ENCODE measurements at regions not wholly inside any gene's neighbourhood (a gene's known extent, or its start where the extent isn't known, plus 50 kb on each side); places are given as distances from the start of the nearest gene placed in this dataset.

GRCh38 chr5:90153031-90153430 is 256.5 kb downstream of the CETN3 start:
- H3K36me3 ChIP-seq (ENCODE audit: control insufficient read depth in 2 of 2, extremely low read depth in 1 of 2, insufficient read depth in 2 of 2, low read length in 2 of 2): no peaks in the 10 kb centered on the region
- intact Hi-C loops (cut with micrococcal nuclease): no loop called here
- dilution Hi-C loops (cut with MboI; ENCODE audit: extremely low pct_ligation_motif_present, low sequenced_read_pairs): no loop called here

More at GRCh38 chr5:90153031-90153430, 256.5 kb downstream of the CETN3 start:
- peak; percentile 6 for DNase-seq (ENCODE audit: low read depth, low spot score)
- TF ChIP-seq MAX (IDR thresholded peaks at IDR 0.05; ENCODE audit: insufficient read depth, insufficient read length) (no peak), JUN (IDR thresholded peaks at IDR 0.05; ENCODE audit: borderline replicate concordance, insufficient read depth, insufficient read length, low read depth) (no peak), EZH2 (IDR thresholded peaks at IDR 0.05; ENCODE audit: borderline replicate concordance, low read depth, low read length, severe bottlenecking) (no peak), GATA2 (IDR thresholded peaks at IDR 0.05; ENCODE audit: insufficient read depth, insufficient read length, low read depth, low read length) (no peak), POLR2A (IDR thresholded peaks at IDR 0.05; ENCODE audit: low read depth, low read length) (no peak), POLR2AphosphoS5 (IDR thresholded peaks at IDR 0.05; ENCODE audit: insufficient read depth, low read depth, low read length) (no peak), FOS (IDR thresholded peaks at IDR 0.05; ENCODE audit: borderline replicate concordance, insufficient read depth, low read length) (no peak), MYC (IDR thresholded peaks at IDR 0.05; ENCODE audit: low read depth, low read length) (no peak)
- TF ChIP-seq, protein P1, sequence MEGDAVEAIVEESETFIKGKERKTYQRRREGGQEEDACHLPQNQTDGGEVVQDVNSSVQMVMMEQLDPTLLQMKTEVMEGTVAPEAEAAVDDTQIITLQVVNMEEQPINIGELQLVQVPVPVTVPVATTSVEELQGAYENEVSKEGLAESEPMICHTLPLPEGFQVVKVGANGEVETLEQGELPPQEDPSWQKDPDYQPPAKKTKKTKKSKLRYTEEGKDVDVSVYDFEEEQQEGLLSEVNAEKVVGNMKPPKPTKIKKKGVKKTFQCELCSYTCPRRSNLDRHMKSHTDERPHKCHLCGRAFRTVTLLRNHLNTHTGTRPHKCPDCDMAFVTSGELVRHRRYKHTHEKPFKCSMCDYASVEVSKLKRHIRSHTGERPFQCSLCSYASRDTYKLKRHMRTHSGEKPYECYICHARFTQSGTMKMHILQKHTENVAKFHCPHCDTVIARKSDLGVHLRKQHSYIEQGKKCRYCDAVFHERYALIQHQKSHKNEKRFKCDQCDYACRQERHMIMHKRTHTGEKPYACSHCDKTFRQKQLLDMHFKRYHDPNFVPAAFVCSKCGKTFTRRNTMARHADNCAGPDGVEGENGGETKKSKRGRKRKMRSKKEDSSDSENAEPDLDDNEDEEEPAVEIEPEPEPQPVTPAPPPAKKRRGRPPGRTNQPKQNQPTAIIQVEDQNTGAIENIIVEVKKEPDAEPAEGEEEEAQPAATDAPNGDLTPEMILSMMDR (IDR thresholded peaks at IDR 0.05; ENCODE audit: extremely low read depth in 1 of 2, insufficient read depth in 1 of 2, low read depth in 1 of 2, low read length in 2 of 2): no peak
- no peak overlapping the region for H3K4me2 ChIP-seq (ENCODE audit: insufficient read depth, low read length)
- H3K9me1 ChIP-seq (replicated peaks; ENCODE audit: control insufficient read depth, extremely low read depth, insufficient read depth, low read length): no peaks in the 10 kb centered on the region
- ChIA-PET POLR2A (no interaction called here), CTCF (no interaction called here)
- H3K9ac ChIP-seq (replicated peaks; ENCODE audit: extremely low read depth, insufficient read depth, low read length): no peak overlapping the region
- no peak overlapping the region for H3K4me3 ChIP-seq (replicated peaks in 1 of 3; ENCODE audit: insufficient read depth in 1 of 3, low read depth in 1 of 3, low read length in 3 of 3)
- no peak overlapping the region for H2AFZ ChIP-seq (ENCODE audit: low read depth, low read length)
- no peaks in the 10 kb centered on the region for H3K79me2 ChIP-seq (ENCODE audit: control insufficient read depth, insufficient read depth, low read length)
- no peaks in the 10 kb centered on the region for H3K27me3 ChIP-seq (ENCODE audit: control insufficient read depth in 2 of 2, insufficient read depth in 2 of 2, low read length in 2 of 2)
- H3K27ac ChIP-seq (ENCODE audit: insufficient read depth, low read depth, low read length): no peak overlapping the region
- no TSS peak for BruUV-seq (replicated peaks)
- H3K4me1 ChIP-seq (ENCODE audit: control insufficient read depth, extremely low read depth, insufficient read depth, low read length): no peaks in the 10 kb centered on the region
- no peak for FAIRE-seq
- H3K9me3 ChIP-seq (replicated peaks; ENCODE audit: control insufficient read depth, insufficient read depth, low read length): no peaks in the 10 kb centered on the region
- H4K20me1 ChIP-seq (replicated peaks; ENCODE audit: control insufficient read depth, extremely low read depth, insufficient read depth, low read length): no peaks in the 10 kb centered on the region

Data from endothelial cell of umbilical vein (primary cell).